Trophoblast cell (in vitro differentiated cells and primary cell): ENCODE measurements at regions not wholly inside any gene's neighbourhood (a gene's known extent, or its start where the extent isn't known, plus 50 kb on each side); places are given as distances from the start of the nearest gene placed in this dataset.
A peak's percentile ranks its signal among the peaks of the same experiment; 100 is the strongest.
"Not testable (repeated sequence)": the region's sequence is repeated elsewhere in the genome, so short reads cannot be mapped to it uniquely, and the experiment has no call there.

ENCODE experiments used
- DNase-seq, 2 donors: peaks; one replicate each; pipeline ENCODE4 v3.0.0-alpha.2; 2016
- H2AFZ ChIP-seq: 2 replicates; pipeline ENCODE4 v1.6.1; 2013; ENCODE audit warnings: low read length, moderate library complexity, mild to moderate bottlenecking; ENCODE audit not compliant: insufficient read depth, poor library complexity
- H2AK5ac ChIP-seq: 2 replicates; pipeline ENCODE4 v1.6.1; 2013; ENCODE audit warnings: mild to moderate bottlenecking, low read length
- H2BK120ac ChIP-seq: 2 replicates; pipeline ENCODE4 v1.6.1; 2013; ENCODE audit warnings: low read length, mild to moderate bottlenecking, moderate library complexity; ENCODE audit not compliant: insufficient read depth, poor library complexity
- H2BK12ac ChIP-seq: 2 replicates; pipeline ENCODE4 v1.6.1; 2013; ENCODE audit warnings: mild to moderate bottlenecking, low read length, moderate library complexity
- H2BK5ac ChIP-seq: 2 replicates; pipeline ENCODE4 v1.6.1; 2013; ENCODE audit warnings: low read length, low read depth, moderate library complexity, mild to moderate bottlenecking; ENCODE audit not compliant: poor library complexity
- H3K14ac ChIP-seq: 2 replicates; pipeline ENCODE4 v1.6.1; 2013; ENCODE audit warnings: mild to moderate bottlenecking, low read length
- H3K18ac ChIP-seq: 2 replicates; pipeline ENCODE4 v1.6.1; 2013; ENCODE audit warnings: mild to moderate bottlenecking, low read length
- H3K23ac ChIP-seq: 2 replicates; pipeline ENCODE4 v1.6.1; 2013; ENCODE audit warnings: low read length
- H3K27ac ChIP-seq: 2 replicates; pipeline ENCODE4 v1.5.1; 2013; ENCODE audit warnings: low read depth, mild to moderate bottlenecking, inconsistent platforms, low read length, moderate library complexity
- H3K27me3 ChIP-seq: 2 replicates; pipeline ENCODE4 v1.6.1; 2013; ENCODE audit warnings: inconsistent platforms, mild to moderate bottlenecking, low read length, moderate library complexity; ENCODE audit not compliant: insufficient read depth
- H3K36me3 ChIP-seq, 2 experiments: 1 replicate in 1 of 2; 2 replicates in 1 of 2; pipeline ENCODE4 v1.6.1; 2013; ENCODE audit warnings: low read length in 2 of 2, mild to moderate bottlenecking in 2 of 2, moderate library complexity in 1 of 2; ENCODE audit not compliant: insufficient read depth in 2 of 2, control insufficient read depth in 1 of 2
- H3K4ac ChIP-seq: 2 replicates; pipeline ENCODE4 v1.6.1; 2013; ENCODE audit warnings: low read depth, mild to moderate bottlenecking, low read length, moderate library complexity
- H3K4me1 ChIP-seq, 2 experiments: 1 replicate in 1 of 2; 2 replicates in 1 of 2; pipeline ENCODE4 v1.6.1; 2013; ENCODE audit warnings: low read length in 2 of 2, mild to moderate bottlenecking in 2 of 2, moderate library complexity in 1 of 2; ENCODE audit not compliant: insufficient read depth in 2 of 2, control insufficient read depth in 1 of 2
- H3K4me2 ChIP-seq: 2 replicates; pipeline ENCODE4 v1.6.1; 2013; ENCODE audit warnings: inconsistent platforms, mild to moderate bottlenecking, low read length, moderate library complexity
- H3K4me3 ChIP-seq: 2 replicates; pipeline ENCODE4 v1.5.1; 2013; ENCODE audit warnings: mild to moderate bottlenecking, low read depth, low read length, inconsistent platforms
- H3K79me1 ChIP-seq: one replicate; pipeline ENCODE4 v1.6.1; 2013; ENCODE audit warnings: low read length
- H3K79me2 ChIP-seq: 2 replicates; pipeline ENCODE4 v1.6.1; 2013; ENCODE audit warnings: low read length, mild to moderate bottlenecking; ENCODE audit not compliant: control insufficient read depth, insufficient read depth, poor library complexity
- H3K9ac ChIP-seq: 2 replicates; pipeline ENCODE4 v1.6.1; 2013; ENCODE audit warnings: mild to moderate bottlenecking, low read length
- H3K9me3 ChIP-seq: 2 replicates; pipeline ENCODE4 v1.6.1; 2013; ENCODE audit warnings: low read depth, mild to moderate bottlenecking, control low read depth, inconsistent platforms, low read length; ENCODE audit not compliant: insufficient read depth
- H4K12ac ChIP-seq: 2 replicates; pipeline ENCODE4 v1.6.1; 2013; ENCODE audit warnings: low read depth, mild to moderate bottlenecking, low read length, moderate library complexity
- H4K8ac ChIP-seq: 2 replicates; pipeline ENCODE4 v1.6.1; 2013; ENCODE audit warnings: low read depth, mild to moderate bottlenecking, low read length, moderate library complexity
- H4K91ac ChIP-seq: one replicate; pipeline ENCODE4 v1.6.1; 2013; ENCODE audit warnings: low read depth, mild to moderate bottlenecking, low read length, moderate library complexity
- WGBS: extraction: QIAGEN DNeasy Blood & Tissue Kit; methylation state at CpG from one replicate; pipeline ENCODE4 v1.1.7; 2013; ENCODE audit warnings: missing lambda C conversion rate; ENCODE audit not compliant: insufficient read length, insufficient coverage; ENCODE audit errors: extremely low coverage; 5-methylcytosine and 5-hydroxymethylcytosine counted together

DNA sequence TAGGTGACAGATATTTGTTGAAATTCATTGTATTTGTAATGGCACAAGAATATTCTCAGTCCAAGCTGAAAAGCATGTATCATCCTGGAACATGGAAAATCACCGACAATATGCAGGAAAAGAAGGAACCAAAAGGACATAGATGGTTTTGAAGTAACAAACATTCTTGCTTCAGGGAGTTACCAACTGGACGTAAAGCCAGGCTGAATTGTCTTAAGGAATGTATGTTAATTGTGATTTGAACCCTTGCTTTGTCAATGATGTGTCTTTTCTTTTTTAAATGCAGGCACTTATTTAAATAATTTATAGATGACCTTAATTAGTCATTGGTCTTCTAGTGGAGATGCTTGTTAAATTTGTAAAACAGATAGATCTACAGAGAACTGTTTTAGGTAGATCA is 489.4 kb upstream of the ZP4 start:
- Histone ChIP-seq H2AK5ac (no peak overlapping the region), H3K18ac (no peak overlapping the region), H3K9ac (no peak overlapping the region), H4K8ac (no peak overlapping the region), H3K4me1 (no peaks in the 10 kb centered on the region), H2AFZ (no peak overlapping the region), H4K91ac (no peak overlapping the region), H3K36me3 (no peaks in the 10 kb centered on the region), H3K14ac (no peak overlapping the region), H3K79me2 (no peaks in the 10 kb centered on the region), H3K4ac (no peak overlapping the region), H3K27me3 (no peaks in the 10 kb centered on the region), H3K23ac (no peak overlapping the region), H2BK120ac (no peak overlapping the region), H4K12ac (no peak overlapping the region), H3K79me1 (no peaks in the 10 kb centered on the region), H3K4me2 (no peak overlapping the region), H3K4me3 (no peak overlapping the region), H3K27ac (no peak overlapping the region), H2BK5ac (no peak overlapping the region), H2BK12ac (no peak overlapping the region), H3K9me3 (no peaks in the 10 kb centered on the region)
- DNase-seq, result no peak
- no CpG with 5 or more reads among the region's 2 CpGs for WGBS

DNA sequence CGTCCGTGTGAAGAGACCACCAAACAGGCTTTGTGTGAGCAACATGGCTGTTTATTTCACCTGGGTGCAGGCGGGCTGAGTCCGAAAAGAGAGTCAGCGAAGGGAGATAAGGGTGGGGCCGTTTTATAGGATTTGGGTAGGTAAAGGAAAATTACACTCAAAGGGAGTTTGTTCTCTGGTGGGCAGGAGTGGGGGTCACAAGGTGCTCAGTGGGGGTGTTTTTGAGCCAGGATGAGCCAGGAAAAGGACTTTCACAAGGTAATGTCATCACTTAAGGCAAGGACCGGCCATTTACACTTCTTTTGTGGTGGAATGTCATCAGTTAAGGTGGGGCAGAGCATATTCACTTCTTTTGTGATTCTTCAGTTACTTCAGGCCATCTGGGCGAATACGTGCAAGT is 488.7 kb upstream of the ZP4 start:
- no CpG with 5 or more reads among the region's 9 CpGs for WGBS

DNA sequence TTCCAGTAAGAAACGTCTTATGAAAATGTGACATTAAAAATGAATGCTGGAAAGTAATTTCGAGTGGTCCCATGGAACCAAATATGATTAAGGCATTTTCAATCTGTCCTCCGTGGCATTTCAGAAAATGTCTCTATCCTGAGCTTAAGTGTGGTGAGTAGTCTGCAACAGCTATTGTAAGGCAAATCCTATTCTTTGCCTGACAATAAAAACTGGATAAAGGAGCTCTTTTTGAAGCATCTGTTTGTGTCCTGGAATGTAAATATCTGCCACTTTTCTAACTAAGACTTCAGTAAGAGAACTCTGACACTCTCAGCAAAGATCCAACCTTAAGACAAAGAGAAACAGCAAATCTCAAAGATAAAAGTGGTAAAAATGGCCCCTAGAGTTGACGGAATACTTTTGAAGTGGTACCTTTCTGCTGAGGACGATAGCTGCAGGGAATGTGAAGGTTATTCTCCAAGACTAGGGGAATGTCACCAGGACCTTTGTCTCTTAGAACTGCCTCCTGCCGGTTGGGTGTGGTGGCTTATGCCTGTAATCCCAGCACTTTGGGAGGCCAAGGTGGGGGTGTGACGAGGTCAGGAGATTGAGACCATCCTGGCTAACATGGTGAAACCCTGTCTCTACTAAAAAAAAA is 486.7 kb upstream of the ZP4 start:
- Histone ChIP-seq H3K79me2 (no peaks in the 10 kb centered on the region), H3K27me3 (no peaks in the 10 kb centered on the region), H2AFZ (no peak overlapping the region), H3K4me2 (no peak overlapping the region), H3K4me1 (no peaks in the 10 kb centered on the region), H2BK120ac (no peak overlapping the region), H3K4ac (no peak overlapping the region), H2BK5ac (no peak overlapping the region), H4K12ac (no peak overlapping the region), H3K36me3 (no peaks in the 10 kb centered on the region), H2BK12ac (no peak overlapping the region), H3K27ac (no peak overlapping the region), H4K91ac (no peak overlapping the region), H3K4me3 (no peak overlapping the region), H3K9me3 (no peaks in the 10 kb centered on the region), H4K8ac (no peak overlapping the region), H3K14ac (no peak overlapping the region), H3K18ac (no peak overlapping the region), H3K23ac (no peak overlapping the region), H3K9ac (no peak overlapping the region), H2AK5ac (no peak overlapping the region), H3K79me1 (no peaks in the 10 kb centered on the region)
- no peak for DNase-seq
- WGBS, result no CpG with 5 or more reads among the region's 7 CpGs

More for the DNA sequence above, 488.7 kb upstream of the ZP4 start:
- H3K27ac ChIP-seq, DNase-seq, H3K14ac ChIP-seq, H3K4ac ChIP-seq, H3K9me3 ChIP-seq, H2AK5ac ChIP-seq, H3K4me3 ChIP-seq, H3K4me1 ChIP-seq, H3K27me3 ChIP-seq, H4K91ac ChIP-seq, H3K23ac ChIP-seq, H2BK120ac ChIP-seq, H3K9ac ChIP-seq, H3K36me3 ChIP-seq, H3K79me1 ChIP-seq, H3K4me2 ChIP-seq, H2AFZ ChIP-seq, H4K12ac ChIP-seq, H3K18ac ChIP-seq, H2BK5ac ChIP-seq, H3K79me2 ChIP-seq, H4K8ac ChIP-seq, H2BK12ac ChIP-seq: not testable (repeated sequence)

DNA sequence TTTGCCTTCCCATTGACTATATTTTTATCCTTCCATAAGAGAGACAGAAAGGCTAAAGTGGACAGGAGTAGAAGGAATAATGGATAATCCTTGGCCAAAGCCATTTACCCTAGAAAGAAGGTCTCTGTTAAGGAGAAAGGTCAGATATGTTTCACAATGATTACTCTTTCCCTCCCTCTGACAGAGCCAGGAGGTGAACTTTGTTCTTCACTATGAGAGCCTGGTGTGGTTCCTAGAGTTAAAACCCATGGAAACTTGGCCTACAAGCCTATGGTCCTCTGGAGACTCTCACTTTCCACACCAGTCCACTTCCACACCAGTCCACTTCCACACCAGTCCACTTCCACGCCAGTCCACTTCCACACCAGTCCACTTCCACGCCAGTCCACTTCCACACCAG is 479.9 kb upstream of the ZP4 start:
- Histone ChIP-seq H2BK120ac (no peak overlapping the region), H3K27ac (no peak overlapping the region), H3K4me3 (no peak overlapping the region), H2BK5ac (no peak overlapping the region), H3K79me1 (no peaks in the 10 kb centered on the region), H2AK5ac (no peak overlapping the region), H3K9me3 (no peaks in the 10 kb centered on the region), H2AFZ (no peak overlapping the region), H3K27me3 (no peaks in the 10 kb centered on the region), H3K9ac (peak overlapping the region; percentile 38), H3K79me2 (no peaks in the 10 kb centered on the region), H3K36me3 (no peaks in the 10 kb centered on the region), H4K91ac (no peak overlapping the region), H3K14ac (no peak overlapping the region), H4K8ac (no peak overlapping the region), H3K23ac (no peak overlapping the region), H3K18ac (no peak overlapping the region), H3K4me1 (no peaks in the 10 kb centered on the region), H3K4me2 (no peak overlapping the region), H3K4ac (no peak overlapping the region), H4K12ac (no peak overlapping the region), H2BK12ac (no peak overlapping the region)
- WGBS, result no CpG with 5 or more reads among the region's 2 CpGs
- DNase-seq, result no peak
